ENCODE measurements at regions not wholly inside any gene's neighbourhood (a gene's known extent, or its start where the extent isn't known, plus 50 kb on each side); places are given as distances from the start of the nearest gene placed in this dataset.

DNA sequence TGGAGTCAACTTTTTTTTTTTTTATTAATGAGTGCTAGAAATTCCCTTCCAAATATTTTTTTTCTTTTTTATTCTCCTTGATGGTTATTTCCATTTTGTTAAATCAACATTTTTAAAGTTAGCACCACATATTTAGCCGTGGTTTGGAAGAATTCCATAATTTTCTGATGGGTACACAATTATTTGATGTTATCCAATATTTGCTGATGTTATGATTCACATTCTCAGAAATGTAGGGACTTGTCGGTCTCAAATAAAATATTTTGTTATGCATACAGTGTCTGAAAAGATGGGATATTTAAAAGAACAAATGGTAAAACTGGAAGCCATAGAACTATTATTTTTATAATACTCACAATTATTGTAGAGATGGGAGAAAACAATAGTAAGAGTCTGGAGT, 911.5 kb upstream of the GBE1 start:
- H3K4me1 Mint-ChIP-seq (ENCODE audit: unreplicated experiment): no peaks in the 10 kb centered on the region
- DNase-seq (ENCODE audit: low spot score): no peak
- H3K9me3 Mint-ChIP-seq (ENCODE audit: unreplicated experiment): no peaks in the 10 kb centered on the region
- TF ChIP-seq, protein P1, sequence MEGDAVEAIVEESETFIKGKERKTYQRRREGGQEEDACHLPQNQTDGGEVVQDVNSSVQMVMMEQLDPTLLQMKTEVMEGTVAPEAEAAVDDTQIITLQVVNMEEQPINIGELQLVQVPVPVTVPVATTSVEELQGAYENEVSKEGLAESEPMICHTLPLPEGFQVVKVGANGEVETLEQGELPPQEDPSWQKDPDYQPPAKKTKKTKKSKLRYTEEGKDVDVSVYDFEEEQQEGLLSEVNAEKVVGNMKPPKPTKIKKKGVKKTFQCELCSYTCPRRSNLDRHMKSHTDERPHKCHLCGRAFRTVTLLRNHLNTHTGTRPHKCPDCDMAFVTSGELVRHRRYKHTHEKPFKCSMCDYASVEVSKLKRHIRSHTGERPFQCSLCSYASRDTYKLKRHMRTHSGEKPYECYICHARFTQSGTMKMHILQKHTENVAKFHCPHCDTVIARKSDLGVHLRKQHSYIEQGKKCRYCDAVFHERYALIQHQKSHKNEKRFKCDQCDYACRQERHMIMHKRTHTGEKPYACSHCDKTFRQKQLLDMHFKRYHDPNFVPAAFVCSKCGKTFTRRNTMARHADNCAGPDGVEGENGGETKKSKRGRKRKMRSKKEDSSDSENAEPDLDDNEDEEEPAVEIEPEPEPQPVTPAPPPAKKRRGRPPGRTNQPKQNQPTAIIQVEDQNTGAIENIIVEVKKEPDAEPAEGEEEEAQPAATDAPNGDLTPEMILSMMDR (IDR thresholded peaks at IDR 0.05; ENCODE audit: unreplicated experiment): no peak
- H3K27me3 Mint-ChIP-seq (ENCODE audit: unreplicated experiment): no peaks in the 10 kb centered on the region
- no peak overlapping the region for H3K4me3 Mint-ChIP-seq (ENCODE audit: unreplicated experiment)
- H3K36me3 Mint-ChIP-seq (ENCODE audit: low read depth, unreplicated experiment): no peaks in the 10 kb centered on the region
- no peak overlapping the region for H3K27ac Mint-ChIP-seq (ENCODE audit: unreplicated experiment)

- Mint-ChIP-seq H3K27me3 (ENCODE audit: unreplicated experiment) (no peaks in the 10 kb centered on the region), H3K4me3 (ENCODE audit: unreplicated experiment) (no peak overlapping the region), H3K36me3 (ENCODE audit: low read depth, unreplicated experiment) (no peaks in the 10 kb centered on the region), H3K9me3 (ENCODE audit: unreplicated experiment) (no peaks in the 10 kb centered on the region), H3K4me1 (ENCODE audit: unreplicated experiment) (no peaks in the 10 kb centered on the region), H3K27ac (ENCODE audit: unreplicated experiment) (no peak overlapping the region)
- no peak for DNase-seq (ENCODE audit: low spot score)
- TF ChIP-seq, protein P1 (IDR thresholded peaks at IDR 0.05; ENCODE audit: unreplicated experiment): no peak
Observed at GRCh38 chr3:82671466-82671865, 910.0 kb upstream of the GBE1 start.

DNA sequence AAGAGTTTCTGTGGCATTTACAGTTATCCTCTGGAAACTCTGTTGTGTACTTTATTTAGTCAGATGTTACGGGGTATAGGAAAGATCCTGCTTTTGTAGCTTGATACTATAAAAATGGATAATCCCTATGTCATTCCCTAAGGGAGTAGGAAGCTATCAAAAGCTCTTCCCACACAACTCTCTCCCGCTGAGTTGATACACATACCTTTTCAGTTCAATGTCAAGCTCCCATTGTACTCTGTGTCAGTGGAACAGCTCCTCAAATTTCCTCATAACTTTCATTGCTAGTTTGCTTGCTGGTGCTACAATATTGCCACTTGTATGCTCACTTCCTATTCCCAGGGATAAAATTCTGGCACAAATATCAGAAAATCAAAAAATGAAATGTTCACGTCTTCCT, 893.3 kb upstream of the GBE1 start:
- H3K4me3 Mint-ChIP-seq (ENCODE audit: unreplicated experiment): no peak overlapping the region
- peaks cover 6% of the 10 kb centered on the region for H3K9me3 Mint-ChIP-seq (ENCODE audit: unreplicated experiment)

GRCh38 chr3:82643948-82644347, 882.5 kb upstream of the GBE1 start:
- Mint-ChIP-seq H3K4me3 (ENCODE audit: unreplicated experiment) (no peak overlapping the region), H3K27ac (ENCODE audit: unreplicated experiment) (no peak overlapping the region), H3K4me1 (ENCODE audit: unreplicated experiment) (no peaks in the 10 kb centered on the region), H3K9me3 (ENCODE audit: unreplicated experiment) (no peaks in the 10 kb centered on the region), H3K27me3 (ENCODE audit: unreplicated experiment) (peaks cover 1% of the 10 kb centered on the region), H3K36me3 (ENCODE audit: low read depth, unreplicated experiment) (no peaks in the 10 kb centered on the region)
- TF ChIP-seq, protein P1 (IDR thresholded peaks at IDR 0.05; ENCODE audit: unreplicated experiment): no peak
- DNase-seq (ENCODE audit: low spot score): peak; percentile 13

More for the DNA sequence above, 893.3 kb upstream of the GBE1 start:
- no peaks in the 10 kb centered on the region for H3K36me3 Mint-ChIP-seq (ENCODE audit: low read depth, unreplicated experiment)
- TF ChIP-seq, protein P1 (IDR thresholded peaks at IDR 0.05; ENCODE audit: unreplicated experiment): no peak
- H3K4me1 Mint-ChIP-seq (ENCODE audit: unreplicated experiment): no peaks in the 10 kb centered on the region
- no peak overlapping the region for H3K27ac Mint-ChIP-seq (ENCODE audit: unreplicated experiment)
- no peaks in the 10 kb centered on the region for H3K27me3 Mint-ChIP-seq (ENCODE audit: unreplicated experiment)
- no peak for DNase-seq (ENCODE audit: low spot score)

DNA sequence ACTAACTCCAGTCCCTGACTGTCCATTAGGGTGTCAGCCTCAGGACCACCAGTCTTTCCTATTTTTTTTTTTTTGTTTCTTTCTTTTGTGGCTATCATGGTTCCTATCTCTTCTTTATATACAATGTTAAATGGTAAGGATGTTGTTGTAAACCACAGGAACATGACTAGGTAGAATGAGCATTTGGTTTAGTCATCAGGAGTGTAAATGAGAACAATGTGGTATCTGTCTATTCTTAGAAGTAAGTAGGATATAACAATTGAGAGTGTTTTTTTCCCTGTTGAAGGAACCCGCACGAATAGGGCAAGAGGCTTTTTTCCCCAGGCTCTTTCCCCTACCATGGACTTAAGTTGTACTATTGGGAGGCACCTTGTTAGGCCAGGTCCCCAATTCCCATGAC, 880.3 kb upstream of the GBE1 start:
- TF ChIP-seq, protein P1 (IDR thresholded peaks at IDR 0.05; ENCODE audit: unreplicated experiment): no peak
- no peaks in the 10 kb centered on the region for H3K36me3 Mint-ChIP-seq (ENCODE audit: low read depth, unreplicated experiment)
- no peaks in the 10 kb centered on the region for H3K4me1 Mint-ChIP-seq (ENCODE audit: unreplicated experiment)
- H3K27me3 Mint-ChIP-seq (ENCODE audit: unreplicated experiment): peaks cover 1% of the 10 kb centered on the region
- H3K27ac Mint-ChIP-seq (ENCODE audit: unreplicated experiment): no peak overlapping the region
- H3K4me3 Mint-ChIP-seq (ENCODE audit: unreplicated experiment): no peak overlapping the region
- DNase-seq (ENCODE audit: low spot score): no peak
- no peaks in the 10 kb centered on the region for H3K9me3 Mint-ChIP-seq (ENCODE audit: unreplicated experiment)
